H1 (cell line): ENCODE measurements at regions not wholly inside any gene's neighbourhood (a gene's known extent, or its start where the extent isn't known, plus 50 kb on each side); places are given as distances from the start of the nearest gene placed in this dataset.
"Not testable (repeated sequence)": the region's sequence is repeated elsewhere in the genome, so short reads cannot be mapped to it uniquely, and the experiment has no call there.

Experiments
- CTCF ChIA-PET: fragments of 300-600 bp; sonication (Branson Sonifier 250); formaldehyde crosslinking; loops from one replicate; lab custom pipeline; 2021; ENCODE audit not compliant: partially characterized antibody; lab: Charles Lee
- POLR2A ChIA-PET: fragments of 300-600 bp; sonication (Branson Sonifier 250); formaldehyde crosslinking; loops from one replicate; lab custom pipeline; 2021; ENCODE audit warnings: inconsistent platforms; ENCODE audit not compliant: partially characterized antibody; lab: Charles Lee
- DNase-seq, 2 experiments: peaks; one replicate each; pipeline versions ENCODE4 v3.0.0 to v3.0.0-alpha.2; 2010 to 2022; ENCODE audit warnings: low spot score in 2 of 2, low read depth in 1 of 2, mixed read lengths in 1 of 2
- FAIRE-seq: peaks from 2 replicates; lab custom pipeline; 2011; peaks lifted over from hg19 to GRCh38; lab: Jason Lieb, UNC
- H2AFZ ChIP-seq: 2 replicates; pipeline ENCODE4 v1.8.1; 2012; ENCODE audit warnings: low read length, inconsistent platforms
- H2AK5ac ChIP-seq: 2 replicates; pipeline ENCODE4 v1.6.1; 2013; ENCODE audit warnings: low read depth, low read length
- H2BK120ac ChIP-seq: replicated peaks from 2 replicates; pipeline ENCODE3; 2013; ENCODE audit warnings: low read depth, low read length, inconsistent platforms
- H2BK12ac ChIP-seq: 2 replicates; pipeline ENCODE4 v1.6.1; 2013; ENCODE audit warnings: low read depth, low read length
- H2BK15ac ChIP-seq: 2 replicates; pipeline ENCODE4 v1.6.1; 2013; ENCODE audit warnings: low read length
- H2BK20ac ChIP-seq: 2 replicates; pipeline ENCODE4 v1.6.1; 2013; ENCODE audit warnings: low read length
- H2BK5ac ChIP-seq: 2 replicates; pipeline ENCODE4 v1.6.1; 2013; ENCODE audit warnings: low read depth, low read length
- H3K14ac ChIP-seq: 2 replicates; pipeline ENCODE4 v1.6.1; 2013; ENCODE audit warnings: inconsistent platforms; ENCODE audit not compliant: insufficient read length
- H3K18ac ChIP-seq: 2 replicates; pipeline ENCODE4 v1.6.1; 2013; ENCODE audit warnings: low read length; ENCODE audit errors: extremely low read depth
- H3K23ac ChIP-seq: 2 replicates; pipeline ENCODE4 v1.6.1; 2013; ENCODE audit warnings: inconsistent platforms; ENCODE audit not compliant: insufficient read length
- H3K23me2 ChIP-seq: 2 replicates; pipeline ENCODE4 v1.6.1; 2013; ENCODE audit warnings: low read depth, low read length
- H3K27ac ChIP-seq: 2 replicates; pipeline ENCODE4 v1.6.1; 2011; ENCODE audit warnings: low read depth, low read length, inconsistent platforms
- H3K27me3 ChIP-seq, 4 experiments: replicated peaks in 1 of 4; 1 replicate in 1 of 4; 2 replicates in 3 of 4; pipeline versions ENCODE4 v1.6.1 to v1.8.1; 2011 to 2013; ENCODE audit warnings: low read length in 3 of 4, mild to moderate bottlenecking in 3 of 4, inconsistent platforms in 2 of 4, mixed read lengths in 2 of 4, moderate library complexity in 1 of 4; ENCODE audit not compliant: control insufficient read depth in 3 of 4, insufficient read depth in 3 of 4; ENCODE audit errors: extremely low read depth in 1 of 4
- H3K36me3 ChIP-seq, 4 experiments: 2 replicates each; pipeline versions ENCODE4 v1.6.1 to v1.8.1; 2011 to 2013; ENCODE audit warnings: mild to moderate bottlenecking in 4 of 4, low read length in 3 of 4, moderate library complexity in 2 of 4, control low read depth in 1 of 4, inconsistent platforms in 1 of 4; ENCODE audit not compliant: insufficient read depth in 4 of 4, control insufficient read depth in 2 of 4
- H3K4ac ChIP-seq: replicated peaks from 2 replicates; pipeline ENCODE3; 2013; ENCODE audit warnings: low read length, low read depth, mixed read lengths, inconsistent platforms; ENCODE audit not compliant: insufficient read length
- H3K4me1 ChIP-seq, 4 experiments: replicated peaks in 1 of 4; 1 replicate in 1 of 4; 2 replicates in 3 of 4; pipeline versions ENCODE4 v1.6.1 to v1.8.1; 2011 to 2013; ENCODE audit warnings: low read length in 3 of 4, inconsistent platforms in 2 of 4, mixed read lengths in 1 of 4; ENCODE audit not compliant: insufficient read depth in 4 of 4, control insufficient read depth in 3 of 4
- H3K4me2 ChIP-seq, 2 experiments: 2 replicates each; pipeline versions ENCODE4 v1.6.1 to v1.8.1; 2011 to 2013; ENCODE audit warnings: low read depth in 2 of 2, low read length in 2 of 2, control low read depth in 1 of 2, inconsistent platforms in 1 of 2, mild to moderate bottlenecking in 1 of 2; ENCODE audit not compliant: insufficient read depth in 1 of 2
- H3K4me3 ChIP-seq, 4 experiments: fragments of 200-600, 300-600 bp in 1 of 4; sonication (generic), shearing (Covaris generic), sonication (Bioruptor Twin) in 1 of 4; 2 replicates each; pipeline versions ENCODE4 v1.5.1 to v1.8.1; 2011 to 2016; ENCODE audit warnings: low read length in 4 of 4, low read depth in 3 of 4, control low read depth in 2 of 4, inconsistent platforms in 2 of 4, mild to moderate bottlenecking in 2 of 4, mixed read lengths in 1 of 4, moderate library complexity in 1 of 4; ENCODE audit not compliant: insufficient read depth in 2 of 4; ENCODE audit errors: extremely low read depth in 1 of 4
- H3K56ac ChIP-seq: replicated peaks from 2 replicates; pipeline ENCODE3; 2013; ENCODE audit warnings: low read depth, mild to moderate bottlenecking, mixed read lengths, low read length, inconsistent platforms; ENCODE audit not compliant: insufficient read length
- H3K79me1 ChIP-seq: 2 replicates; pipeline ENCODE4 v1.6.1; 2013; ENCODE audit warnings: low read depth, low read length, control low read depth
- H3K79me2 ChIP-seq, 2 experiments: 2 replicates each; pipeline versions ENCODE4 v1.6.1 to v1.8.1; 2012 to 2013; ENCODE audit warnings: low read length in 2 of 2, mild to moderate bottlenecking in 2 of 2, inconsistent platforms in 1 of 2; ENCODE audit not compliant: insufficient read depth in 2 of 2, control insufficient read depth in 1 of 2
- H3K9ac ChIP-seq, 4 experiments: replicated peaks in 1 of 4; 1 replicate in 1 of 4; 2 replicates in 3 of 4; pipeline versions ENCODE4 v1.6.1 to v1.8.1; 2011 to 2013; ENCODE audit warnings: low read depth in 3 of 4, low read length in 3 of 4, control low read depth in 2 of 4, mild to moderate bottlenecking in 2 of 4, moderate library complexity in 2 of 4, inconsistent platforms in 1 of 4; ENCODE audit errors: extremely low read depth in 1 of 4
- H3K9me3 ChIP-seq, 2 experiments: 2 replicates each; pipeline versions ENCODE4 v1.6.1 to v1.8.1; 2012 to 2013; ENCODE audit warnings: mild to moderate bottlenecking in 2 of 2, moderate library complexity in 2 of 2, control low read depth in 1 of 2, inconsistent platforms in 1 of 2, low read depth in 1 of 2, low read length in 1 of 2, mixed read lengths in 1 of 2; ENCODE audit not compliant: insufficient read depth in 2 of 2
- H4K20me1 ChIP-seq, 2 experiments: replicated peaks in 1 of 2; 2 replicates each; pipeline versions ENCODE3 to v1.8.1; 2011 to 2013; ENCODE audit warnings: inconsistent platforms in 2 of 2, low read length in 2 of 2, mild to moderate bottlenecking in 1 of 2; ENCODE audit not compliant: insufficient read depth in 2 of 2, control insufficient read depth in 1 of 2
- H4K5ac ChIP-seq: 2 replicates; pipeline ENCODE4 v1.6.1; 2013; ENCODE audit warnings: low read length, low read depth, mixed read lengths, inconsistent platforms; ENCODE audit not compliant: insufficient read length
- H4K8ac ChIP-seq: 2 replicates; pipeline ENCODE4 v1.8.0; 2013; ENCODE audit warnings: mild to moderate bottlenecking, moderate library complexity, low read length, inconsistent platforms; ENCODE audit not compliant: insufficient read depth; ENCODE audit errors: extremely low read depth
- H4K91ac ChIP-seq: replicated peaks from 2 replicates; pipeline ENCODE3; 2013; ENCODE audit warnings: low read length, mixed read lengths, inconsistent platforms; ENCODE audit not compliant: insufficient read length
- WGBS, 2 experiments: shearing (Covaris generic) in 1 of 2; methylation state at CpG; one replicate each; pipeline versions ENCODE4 v1.1.6 to v1.1.7; 2013 to 2015; ENCODE audit warnings: low lambda C conversion rate in 2 of 2, mixed read lengths in 2 of 2, inconsistent platforms in 1 of 2, low coverage in 1 of 2, missing lambda C conversion rate in 1 of 2; ENCODE audit not compliant: insufficient replicate concordance in 2 of 2, insufficient coverage in 1 of 2, insufficient read length in 1 of 2; ENCODE audit errors: extremely low coverage in 1 of 2, missing lambda C conversion rate in 1 of 2; 5-methylcytosine and 5-hydroxymethylcytosine counted together

- CTCF ChIA-PET, result interaction anchor here (0.6 kb wide), 1 partner anchor 1693 kb away, joined by 3 read pairs; no protein-coding TSS in a partner anchor
- H3K79me2 ChIP-seq, H3K4ac ChIP-seq, H2BK120ac ChIP-seq, H2BK5ac ChIP-seq, H2AFZ ChIP-seq, H3K56ac ChIP-seq, H3K27me3 ChIP-seq, H2BK12ac ChIP-seq, H3K9me3 ChIP-seq, H3K27ac ChIP-seq, H2BK15ac ChIP-seq, FAIRE-seq, H2BK20ac ChIP-seq, H3K4me3 ChIP-seq, H3K23me2 ChIP-seq, DNase-seq, H3K79me1 ChIP-seq, H3K4me2 ChIP-seq, H3K36me3 ChIP-seq, H3K23ac ChIP-seq, H3K9ac ChIP-seq, H3K4me1 ChIP-seq, H3K14ac ChIP-seq, H4K91ac ChIP-seq, H4K5ac ChIP-seq, H4K20me1 ChIP-seq, POLR2A ChIA-PET, H2AK5ac ChIP-seq, H3K18ac ChIP-seq, H4K8ac ChIP-seq: not testable (repeated sequence)
- WGBS, 2 experiments, result 88% methylated on average over 5 of the region's 5 CpGs; no CpG with 5 or more reads in 1 of the 2 experiments
Observed at GRCh38 chr7:109646594-109646993, 1076.9 kb downstream of the DNAJB9 start.

GRCh38 chr7:109647263-109647662 is 1077.6 kb downstream of the DNAJB9 start:
- H3K4me2 ChIP-seq, H3K56ac ChIP-seq, H3K36me3 ChIP-seq, H2BK20ac ChIP-seq, H3K23me2 ChIP-seq, H2AFZ ChIP-seq, H3K18ac ChIP-seq, H3K27ac ChIP-seq, H3K4me3 ChIP-seq, H4K8ac ChIP-seq, H3K9me3 ChIP-seq, H2BK15ac ChIP-seq, H4K91ac ChIP-seq, H3K4me1 ChIP-seq, H2AK5ac ChIP-seq, H3K9ac ChIP-seq, H4K20me1 ChIP-seq, H3K79me1 ChIP-seq, H2BK120ac ChIP-seq, H3K4ac ChIP-seq, H3K14ac ChIP-seq, H3K79me2 ChIP-seq, H2BK5ac ChIP-seq, FAIRE-seq, H3K23ac ChIP-seq, DNase-seq, POLR2A ChIA-PET, H4K5ac ChIP-seq, H3K27me3 ChIP-seq, CTCF ChIA-PET, H2BK12ac ChIP-seq: not testable (repeated sequence)
- 72% methylated on average over 3 of the region's 3 CpGs; no CpG with 5 or more reads in 1 of the 2 experiments for WGBS, 2 experiments
